DMS 273 (cell line): ENCODE measurements at regions not wholly inside any gene's neighbourhood (a gene's known extent, or its start where the extent isn't known, plus 50 kb on each side); places are given as distances from the start of the nearest gene placed in this dataset.

ENCODE experiments used
- DNase-seq: peaks from one replicate; lab custom pipeline; 2025; ENCODE audit not compliant: unreplicated experiment; lab: John Stamatoyannopoulos, UW

DNA sequence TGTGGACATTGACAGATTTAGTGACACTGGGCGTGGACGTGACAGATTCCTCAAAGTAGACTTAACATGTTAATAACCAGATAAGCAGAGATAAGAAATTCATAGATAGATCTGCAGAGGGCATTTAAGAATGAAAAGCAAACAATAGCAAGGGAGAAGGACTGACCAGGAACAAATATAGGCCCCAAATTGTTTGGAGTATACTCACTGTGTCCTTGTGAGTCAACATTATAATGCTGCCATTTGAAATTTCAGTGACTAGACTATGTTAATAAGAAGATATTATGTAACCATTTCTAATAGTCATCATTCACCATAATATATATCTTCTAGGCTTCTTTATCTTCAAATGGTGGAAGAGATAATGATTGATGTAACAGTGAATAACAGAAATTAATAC is 78.1 kb upstream of the SLC38A11 start:
- DNase-seq, result no peak

GRCh38 chr2:165032559-165032958 is 77.2 kb upstream of the SLC38A11 start:
- no peak for DNase-seq

- DNase-seq, result no peak
Observed at GRCh38 chr2:165024199-165024598, 68.9 kb upstream of the SLC38A11 start.

DNA sequence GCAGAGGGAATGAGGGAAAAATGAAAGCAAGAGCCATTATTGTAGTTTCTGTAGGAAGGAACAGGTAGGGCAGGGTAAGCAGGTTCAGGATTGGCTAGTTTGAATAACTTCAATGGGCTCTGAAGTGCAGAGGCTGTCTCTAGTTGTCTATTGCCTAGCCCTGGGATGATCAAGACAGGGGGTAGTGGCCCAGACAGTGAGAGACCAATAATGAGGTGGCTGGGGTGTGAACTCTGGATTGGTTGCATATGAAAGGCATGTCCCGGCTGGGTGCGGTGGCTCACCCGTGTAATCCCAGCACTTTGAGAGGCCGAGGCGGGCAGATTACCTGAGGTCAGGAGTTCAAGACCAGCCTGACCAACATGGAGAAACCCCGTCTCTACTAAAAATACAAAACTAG is 67.5 kb upstream of the SLC38A11 start:
- DNase-seq, result no peak

GRCh38 chr2:165017966-165018596 is 62.8 kb upstream of the SLC38A11 start:
- peak; percentile 63 for DNase-seq

DNA sequence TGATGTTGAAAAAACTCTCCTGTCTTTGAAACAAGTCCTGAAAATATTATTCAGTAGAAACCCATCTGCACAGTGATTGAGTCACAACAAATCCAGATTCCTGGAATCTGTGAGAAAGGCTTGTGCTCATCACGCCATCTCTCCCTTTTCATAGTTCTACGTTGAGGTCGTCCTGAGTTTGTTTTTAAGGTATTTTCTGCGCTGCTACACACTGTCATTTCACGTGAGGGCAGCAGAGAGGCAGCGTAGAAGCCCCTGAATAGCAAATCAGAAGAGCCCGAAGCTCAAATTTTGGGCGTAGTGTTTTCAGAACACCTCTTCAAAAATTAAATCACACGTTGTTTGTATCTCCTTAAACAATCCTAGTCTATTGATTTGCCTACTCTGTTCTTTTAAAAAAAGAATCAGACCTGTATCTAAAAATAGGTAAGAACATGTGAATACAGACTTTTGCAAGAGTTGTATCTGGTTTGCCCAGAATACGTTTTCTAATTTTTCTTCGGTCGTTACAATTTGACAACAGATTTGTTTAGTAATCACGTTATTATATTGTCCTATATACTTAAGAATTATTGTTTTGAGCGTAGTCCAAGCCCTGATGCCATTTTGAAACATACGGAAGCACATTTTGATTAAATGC is 61.6 kb upstream of the SLC38A11 start:
- DNase-seq, result peak; percentile 82

GRCh38 chr2:165015052-165015642 is 59.8 kb upstream of the SLC38A11 start:
- peak; percentile 88 for DNase-seq

- DNase-seq, result no peak
Observed at GRCh38 chr2:165013944-165014619, 58.8 kb upstream of the SLC38A11 start.

GRCh38 chr2:165011199-165011598 is 55.9 kb upstream of the SLC38A11 start:
- DNase-seq, result no peak

DNA sequence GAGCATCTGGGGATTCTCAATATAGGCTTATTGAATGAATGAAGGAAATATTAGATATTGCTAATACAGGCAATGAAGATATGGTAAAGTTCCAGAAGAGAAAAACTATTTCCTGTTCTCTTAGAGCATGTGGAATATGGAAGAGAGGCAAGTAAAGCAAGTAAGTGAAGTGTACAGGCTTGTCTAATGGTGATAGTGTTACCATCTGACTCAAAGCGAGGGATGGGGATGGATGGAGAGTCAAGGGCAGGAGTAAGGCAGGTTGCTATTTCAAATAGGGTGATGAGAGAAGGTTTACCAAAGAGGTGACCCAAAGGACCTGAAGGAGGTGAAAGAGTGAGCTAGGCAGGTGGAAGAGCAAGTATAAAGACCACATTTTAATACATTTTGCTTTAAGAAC is 55.2 kb upstream of the SLC38A11 start:
- no peak for DNase-seq

- DNase-seq, result no peak
Observed at GRCh38 chr2:165009466-165009865, 54.1 kb upstream of the SLC38A11 start.

GRCh38 chr2:165008730-165009315 is 53.5 kb upstream of the SLC38A11 start:
- DNase-seq, result no peak

DNA sequence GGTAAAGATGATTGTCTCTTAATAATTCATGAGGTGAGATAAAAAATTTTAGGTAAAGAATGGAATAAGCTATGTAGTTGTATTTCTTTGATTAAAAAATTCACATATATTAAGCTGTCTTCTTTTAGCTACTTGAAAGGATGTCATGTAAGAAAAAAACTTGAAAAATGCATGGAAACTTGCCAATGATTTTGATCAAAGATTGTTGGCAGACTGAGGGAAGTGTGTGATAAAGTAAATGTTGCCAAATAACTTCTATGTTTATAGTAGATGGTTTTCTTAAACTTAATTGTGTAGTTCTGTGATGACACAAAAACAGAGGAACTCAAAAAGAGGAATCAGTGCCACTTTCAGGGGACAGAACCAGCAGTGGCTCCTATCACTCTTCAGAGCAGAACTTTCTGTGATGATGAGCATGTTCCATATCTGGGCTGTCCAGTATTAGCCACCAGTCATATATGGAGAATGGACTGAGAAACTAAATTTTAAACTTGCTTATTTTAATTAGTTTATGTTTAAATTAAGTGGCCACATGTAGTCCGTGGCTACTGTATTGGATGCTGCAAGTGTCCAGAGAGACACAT is 51.9 kb upstream of the SLC38A11 start:
- no peak for DNase-seq
